Prostate gland (tissue), 2 donors: ENCODE measurements at regions not wholly inside any gene's neighbourhood (a gene's known extent, or its start where the extent isn't known, plus 50 kb on each side); places are given as distances from the start of the nearest gene placed in this dataset.

Source experiments
- CTCF ChIP-seq, 4 experiments: fragments of 200-600 bp in 2 of 4; fragments of 450-650 bp in 2 of 4; sonication (generic) in 2 of 4; IDR thresholded peaks; 1 replicate in 3 of 4; 2 replicates in 1 of 4; pipeline ENCODE4 v1.5.1; 2016 to 2019; ENCODE audit warnings: antibody characterized with exemption in 4 of 4, mild to moderate bottlenecking in 2 of 4, moderate library complexity in 2 of 4
- POLR2A ChIP-seq: fragments of 450-650 bp; IDR thresholded peaks from one replicate; pipeline ENCODE4 v1.6.1; 2016; ENCODE audit warnings: antibody characterized with exemption, mild to moderate bottlenecking

- TF ChIP-seq CTCF (IDR thresholded peaks at IDR 0.05) (no peak), POLR2A (no peak)
Observed at GRCh38 chr10:59557642-59558041, 152.0 kb downstream of the SLC16A9 start.
